PC-3 (cell line): ENCODE measurements at regions not wholly inside any gene's neighbourhood (a gene's known extent, or its start where the extent isn't known, plus 50 kb on each side); places are given as distances from the start of the nearest gene placed in this dataset.

Experiments
- ATAC-seq: fragments of 200-7000 bp; cut with Tn5 transposase; 2 replicates; pipeline ENCODE4 v1.9.1; 2020; ENCODE audit warnings: mild to moderate bottlenecking, moderate library complexity
- BruUV-seq: library from RNA; stranded (reverse); fragments of 400-500 nt; replicated peaks from 2 replicates; lab custom pipeline; 2021; lab: Mats Ljungman, UMichigan
- CTCF ChIA-PET: fragments of 300-600 bp; sonication (Branson Sonifier 250); formaldehyde crosslinking; loops from one replicate; lab custom pipeline; 2022; ENCODE audit warnings: antibody characterized with exemption; lab: Charles Lee
- POLR2A ChIA-PET: fragments of 300-600 bp; sonication (Branson Sonifier 250); formaldehyde crosslinking; loops from one replicate; lab custom pipeline; 2022; ENCODE audit warnings: antibody characterized with exemption; ENCODE audit not compliant: unreplicated experiment; lab: Charles Lee
- DNase-seq: peaks from one replicate; pipeline ENCODE4 v3.0.0-alpha.2; 2015
- H2AFZ ChIP-seq: fragments of 300-600 bp; sonication (generic); 2 replicates; pipeline ENCODE4 v1.6.0; 2016; ENCODE audit warnings: antibody characterized with exemption, low read length
- H3F3A ChIP-seq: fragments of 300-600 bp; sonication (generic); one replicate; pipeline ENCODE4 v1.6.0; 2017; ENCODE audit warnings: antibody characterized with exemption, low read length, control low read depth, mild to moderate bottlenecking; ENCODE audit not compliant: unreplicated experiment
- H3K27ac ChIP-seq: fragments of 300-600 bp; sonication (generic); 2 replicates; pipeline ENCODE4 v1.5.1; 2016; ENCODE audit warnings: mild to moderate bottlenecking, low read length
- H3K27me3 ChIP-seq: fragments of 300-600 bp; sonication (generic); 2 replicates; pipeline ENCODE4 v1.6.1; 2016; ENCODE audit warnings: low read length, mixed read lengths
- H3K36me3 ChIP-seq: fragments of 300-600 bp; sonication (generic); 2 replicates; pipeline ENCODE4 v1.6.1; 2016; ENCODE audit warnings: low read depth, mixed run types, low read length, mixed read lengths
- H3K4me1 ChIP-seq: fragments of 300-600 bp; sonication (generic); 2 replicates; pipeline ENCODE4 v1.5.1; 2016; ENCODE audit warnings: low read length; ENCODE audit not compliant: insufficient read depth
- H3K4me2 ChIP-seq: fragments of 300-600 bp; sonication (generic); 2 replicates; pipeline ENCODE4 v1.6.0; 2016; ENCODE audit warnings: low read length
- H3K4me3 ChIP-seq: fragments of 300-600 bp; sonication (generic); 2 replicates; pipeline ENCODE4 v1.5.1; 2016; ENCODE audit warnings: mild to moderate bottlenecking, low read length, mixed read lengths
- H3K79me2 ChIP-seq: fragments of 300-600 bp; sonication (generic); 2 replicates; pipeline ENCODE4 v1.6.1; 2017; ENCODE audit warnings: low read length, mixed read lengths
- H3K9ac ChIP-seq: fragments of 300-600 bp; sonication (generic); 2 replicates; pipeline ENCODE4 v1.6.0; 2016; ENCODE audit warnings: mild to moderate bottlenecking, low read length
- H3K9me2 ChIP-seq: fragments of 300-600 bp; sonication (generic); replicated peaks from 2 replicates; pipeline ENCODE4 v1.6.1; 2016; ENCODE audit warnings: mixed run types, low read length, mixed read lengths
- H3K9me3 ChIP-seq: fragments of 300-600 bp; sonication (generic); 2 replicates; pipeline ENCODE4 v1.6.1; 2016; ENCODE audit warnings: low read length, mixed read lengths
- H4K20me1 ChIP-seq: fragments of 300-600 bp; sonication (generic); 2 replicates; pipeline ENCODE4 v1.6.1; 2016; ENCODE audit warnings: low read length, mixed read lengths
- EZH2 ChIP-seq: fragments of 300-600 bp; sonication (generic); IDR thresholded peaks from one replicate; pipeline ENCODE4 v1.6.1; 2017; ENCODE audit warnings: antibody characterized with exemption, mild to moderate bottlenecking, low read length; ENCODE audit not compliant: unreplicated experiment
- EZH2phosphoT487 ChIP-seq: fragments of 300-600 bp; sonication (generic); IDR thresholded peaks from 2 replicates; pipeline ENCODE4 v1.6.1; 2018; ENCODE audit warnings: mild to moderate bottlenecking, antibody characterized with exemption, low read length, borderline replicate concordance
- intact Hi-C: fragments of 100-400 bp; cut with micrococcal nuclease; formaldehyde crosslinking; loops from 2 replicates; pipeline ENCODE4 v1.9.0; 2023
- TF ChIP-seq, protein P1 (sequence below): fragments of 300-600 bp; sonication (generic); conservative IDR thresholded peaks from 2 replicates; pipeline ENCODE4 v1.5.1; 2017; ENCODE audit warnings: antibody characterized with exemption, low read depth, mild to moderate bottlenecking, low read length

GRCh38 chr3:6098516-6099157 lies 762.3 kb upstream of the GRM7 start:
- no peaks in the 10 kb centered on the region for H3K27me3 ChIP-seq
- DNase-seq (no peak), ATAC-seq (no peak)
- intact Hi-C loops = no loop called here
- H3K27ac ChIP-seq = no peak overlapping the region
- TF ChIP-seq EZH2 (no peak), EZH2phosphoT487 (no peak)
- TF ChIP-seq, protein P1, sequence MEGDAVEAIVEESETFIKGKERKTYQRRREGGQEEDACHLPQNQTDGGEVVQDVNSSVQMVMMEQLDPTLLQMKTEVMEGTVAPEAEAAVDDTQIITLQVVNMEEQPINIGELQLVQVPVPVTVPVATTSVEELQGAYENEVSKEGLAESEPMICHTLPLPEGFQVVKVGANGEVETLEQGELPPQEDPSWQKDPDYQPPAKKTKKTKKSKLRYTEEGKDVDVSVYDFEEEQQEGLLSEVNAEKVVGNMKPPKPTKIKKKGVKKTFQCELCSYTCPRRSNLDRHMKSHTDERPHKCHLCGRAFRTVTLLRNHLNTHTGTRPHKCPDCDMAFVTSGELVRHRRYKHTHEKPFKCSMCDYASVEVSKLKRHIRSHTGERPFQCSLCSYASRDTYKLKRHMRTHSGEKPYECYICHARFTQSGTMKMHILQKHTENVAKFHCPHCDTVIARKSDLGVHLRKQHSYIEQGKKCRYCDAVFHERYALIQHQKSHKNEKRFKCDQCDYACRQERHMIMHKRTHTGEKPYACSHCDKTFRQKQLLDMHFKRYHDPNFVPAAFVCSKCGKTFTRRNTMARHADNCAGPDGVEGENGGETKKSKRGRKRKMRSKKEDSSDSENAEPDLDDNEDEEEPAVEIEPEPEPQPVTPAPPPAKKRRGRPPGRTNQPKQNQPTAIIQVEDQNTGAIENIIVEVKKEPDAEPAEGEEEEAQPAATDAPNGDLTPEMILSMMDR = no peak
- no peaks in the 10 kb centered on the region for H3K36me3 ChIP-seq
- no peaks in the 10 kb centered on the region for H3K9me2 ChIP-seq
- H3K9ac ChIP-seq = no peak overlapping the region
- H2AFZ ChIP-seq = no peak overlapping the region
- ChIA-PET CTCF (no interaction called here), POLR2A (no interaction called here)
- peaks cover under 1% of the 10 kb centered on the region; the same call in 1 of the 2 replicates for H3K9me3 ChIP-seq
- H3K4me1 ChIP-seq = no peaks in the 10 kb centered on the region
- no peaks in the 10 kb centered on the region for H3K79me2 ChIP-seq
- H3K4me3 ChIP-seq = no peak overlapping the region
- no peak overlapping the region for H3K4me2 ChIP-seq
- H3F3A ChIP-seq = no peaks in the 10 kb centered on the region
- H4K20me1 ChIP-seq = no peaks in the 10 kb centered on the region
- no TSS peak for BruUV-seq

- H3K79me2 ChIP-seq = no peaks in the 10 kb centered on the region
- no TSS peak for BruUV-seq
- no peak overlapping the region for H2AFZ ChIP-seq
- H3K4me3 ChIP-seq = no peak overlapping the region
- H3F3A ChIP-seq = no peaks in the 10 kb centered on the region
- H3K9me2 ChIP-seq = no peaks in the 10 kb centered on the region
- H3K9ac ChIP-seq = no peak overlapping the region
- no peaks in the 10 kb centered on the region for H3K27me3 ChIP-seq
- DNase-seq (no peak), ATAC-seq (no peak)
- ChIA-PET POLR2A (no interaction called here), CTCF (no interaction called here)
- no peaks in the 10 kb centered on the region for H4K20me1 ChIP-seq
- H3K9me3 ChIP-seq = no peaks in the 10 kb centered on the region; the same call in 1 of the 2 replicates
- no peaks in the 10 kb centered on the region for H3K36me3 ChIP-seq
- no peak overlapping the region for H3K4me2 ChIP-seq
- no peaks in the 10 kb centered on the region for H3K4me1 ChIP-seq
- intact Hi-C loops = no loop called here
- H3K27ac ChIP-seq = no peak overlapping the region
- TF ChIP-seq, protein P1 = no peak
- TF ChIP-seq EZH2phosphoT487 = no peak
- no peak for TF ChIP-seq EZH2
Observed at GRCh38 chr3:6099458-6100075, 761.3 kb upstream of the GRM7 start.

GRCh38 chr3:6105187-6105586 lies 755.7 kb upstream of the GRM7 start:
- CTCF ChIA-PET = no interaction called here
- Histone ChIP-seq H3K9me2 (no peaks in the 10 kb centered on the region), H3F3A (no peaks in the 10 kb centered on the region), H2AFZ (no peak overlapping the region), H3K9ac (no peak overlapping the region), H3K27me3 (no peaks in the 10 kb centered on the region), H3K4me3 (no peak overlapping the region), H3K79me2 (no peaks in the 10 kb centered on the region), H3K4me1 (no peaks in the 10 kb centered on the region), H3K4me2 (no peak overlapping the region), H3K9me3 (no peaks in the 10 kb centered on the region; the same call in 1 of the 2 replicates), H3K36me3 (no peaks in the 10 kb centered on the region), H3K27ac (no peak overlapping the region), H4K20me1 (no peaks in the 10 kb centered on the region)
- POLR2A ChIA-PET = no interaction called here
- DNase-seq (no peak), ATAC-seq (no peak)
- TF ChIP-seq EZH2phosphoT487 = no peak
- TF ChIP-seq, protein P1 = no peak
- TF ChIP-seq EZH2 = no peak
- no TSS peak for BruUV-seq
- intact Hi-C loops = no loop called here
